ENCODE measurements at regions not wholly inside any gene's neighbourhood (a gene's known extent, or its start where the extent isn't known, plus 50 kb on each side); places are given as distances from the start of the nearest gene placed in this dataset.

- TF ChIP-seq GATA3 (IDR thresholded peaks at IDR 0.05; ENCODE audit: low read depth, low read length) (no peak), GATA2 (IDR thresholded peaks at IDR 0.05; ENCODE audit: low read depth, low read length) (no peak)
Observed at GRCh38 chr13:105448811-105449210, 1086.7 kb downstream of the EFNB2 start.

All from SH-SY5Y (cell line).